ENCODE measurements at regions not wholly inside any gene's neighbourhood (a gene's known extent, or its start where the extent isn't known, plus 50 kb on each side); places are given as distances from the start of the nearest gene placed in this dataset.

GRCh38 chr5:167665841-167666375, 625.5 kb upstream of the WWC1 start:
- DNase-seq (ENCODE audit: low read depth in 4 of 4, low spot score in 2 of 4), result no peak

GRCh38 chr5:167671176-167671575, 620.3 kb upstream of the WWC1 start:
- DNase-seq (ENCODE audit: low read depth in 4 of 4, low spot score in 2 of 4), result no peak

GRCh38 chr5:167673942-167674341, 617.5 kb upstream of the WWC1 start:
- no peak for DNase-seq (ENCODE audit: low read depth in 4 of 4, low spot score in 2 of 4)

- DNase-seq (ENCODE audit: low read depth in 4 of 4, low spot score in 2 of 4), result no peak
Observed at GRCh38 chr5:167678481-167678880, 613.0 kb upstream of the WWC1 start.

GRCh38 chr5:167684251-167684650, 607.2 kb upstream of the WWC1 start:
- DNase-seq (ENCODE audit: low read depth in 4 of 4, low spot score in 2 of 4), result no peak

- DNase-seq (ENCODE audit: low read depth in 4 of 4, low spot score in 2 of 4), result no peak
Observed at GRCh38 chr5:167688341-167689130, 602.9 kb upstream of the WWC1 start.

GRCh38 chr5:167694325-167695147, 596.9 kb upstream of the WWC1 start:
- DNase-seq (ENCODE audit: low read depth in 4 of 4, low spot score in 2 of 4), result no peak

- no peak for DNase-seq (ENCODE audit: low read depth in 4 of 4, low spot score in 2 of 4)
Observed at GRCh38 chr5:167696558-167697314, 594.7 kb upstream of the WWC1 start.

GRCh38 chr5:167699432-167699831, 592.0 kb upstream of the WWC1 start:
- DNase-seq (ENCODE audit: low read depth in 4 of 4, low spot score in 2 of 4), result no peak

GRCh38 chr5:167701051-167701450, 590.4 kb upstream of the WWC1 start:
- DNase-seq (ENCODE audit: low read depth in 4 of 4, low spot score in 2 of 4), result no peak

- no peak for DNase-seq (ENCODE audit: low read depth in 4 of 4, low spot score in 2 of 4)
Observed at GRCh38 chr5:167702014-167702413, 589.4 kb upstream of the WWC1 start.

- DNase-seq (ENCODE audit: low read depth in 4 of 4, low spot score in 2 of 4), result no peak
Observed at GRCh38 chr5:167708449-167708848, 583.0 kb upstream of the WWC1 start.

- no peak for DNase-seq (ENCODE audit: low read depth in 4 of 4, low spot score in 2 of 4)
Observed at GRCh38 chr5:167709625-167710024, 581.8 kb upstream of the WWC1 start.

- DNase-seq (ENCODE audit: low read depth in 4 of 4, low spot score in 2 of 4), result no peak
Observed at GRCh38 chr5:167710444-167711073, 580.9 kb upstream of the WWC1 start.

- no peak for DNase-seq (ENCODE audit: low read depth in 4 of 4, low spot score in 2 of 4)
Observed at GRCh38 chr5:167712986-167713585, 578.4 kb upstream of the WWC1 start.

- DNase-seq (ENCODE audit: low read depth in 4 of 4, low spot score in 2 of 4), result no peak
Observed at GRCh38 chr5:167713896-167714295, 577.5 kb upstream of the WWC1 start.

GRCh38 chr5:167716126-167716775, 575.2 kb upstream of the WWC1 start:
- no peak for DNase-seq (ENCODE audit: low read depth in 4 of 4, low spot score in 2 of 4)

- no peak for DNase-seq (ENCODE audit: low read depth in 4 of 4, low spot score in 2 of 4)
Observed at GRCh38 chr5:167720259-167720658, 571.2 kb upstream of the WWC1 start.

GRCh38 chr5:167720676-167721260, 570.7 kb upstream of the WWC1 start:
- no peak for DNase-seq (ENCODE audit: low read depth in 4 of 4, low spot score in 2 of 4)

Measured in left renal cortex interstitium (tissue), 4 donors.